AG10803 (cell line): ENCODE measurements at regions not wholly inside any gene's neighbourhood (a gene's known extent, or its start where the extent isn't known, plus 50 kb on each side); places are given as distances from the start of the nearest gene placed in this dataset.

ENCODE experiments used
- DNase-seq: peaks from one replicate; pipeline ENCODE4 v3.0.0; 2010; ENCODE audit warnings: low read depth
- H3K4me3 ChIP-seq: 2 replicates; pipeline ENCODE4 v1.5.1; 2011; ENCODE audit warnings: mild to moderate bottlenecking, low read length, control low read depth
- CTCF ChIP-seq: conservative IDR thresholded peaks from 2 replicates; pipeline ENCODE4 v1.5.1; 2011; ENCODE audit warnings: mild to moderate bottlenecking, low read length, control low read depth, inconsistent platforms

DNA sequence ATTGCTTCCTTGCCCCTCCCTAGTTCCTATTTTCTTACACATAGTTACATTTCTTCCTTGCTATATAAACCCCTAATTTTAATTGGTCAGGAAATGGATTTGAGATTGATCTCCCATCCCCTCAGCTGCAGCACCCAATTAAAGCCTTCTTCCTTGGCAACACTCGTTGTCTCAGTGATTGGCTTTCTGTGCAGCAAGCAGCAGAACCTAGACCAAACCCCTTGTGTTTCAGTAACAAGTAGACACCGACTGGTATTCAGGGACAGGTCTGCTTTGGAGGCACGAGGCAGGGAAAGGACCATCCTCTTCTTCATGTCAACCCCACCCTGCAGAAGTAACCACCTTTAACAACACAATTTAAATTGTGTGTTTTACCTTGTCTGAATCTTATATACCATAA lies 152.6 kb downstream of the RPAP3 start:
- no peak overlapping the region for H3K4me3 ChIP-seq
- no peak for TF ChIP-seq CTCF
- DNase-seq = no peak

GRCh38 chr12:47551426-47551851 lies 154.4 kb downstream of the RPAP3 start:
- no peak for TF ChIP-seq CTCF
- peak; percentile 73 for DNase-seq
- no peak overlapping the region for H3K4me3 ChIP-seq

GRCh38 chr12:47549258-47549657 lies 156.6 kb downstream of the RPAP3 start:
- TF ChIP-seq CTCF = no peak
- no peak for DNase-seq
- H3K4me3 ChIP-seq = no peak overlapping the region

DNA sequence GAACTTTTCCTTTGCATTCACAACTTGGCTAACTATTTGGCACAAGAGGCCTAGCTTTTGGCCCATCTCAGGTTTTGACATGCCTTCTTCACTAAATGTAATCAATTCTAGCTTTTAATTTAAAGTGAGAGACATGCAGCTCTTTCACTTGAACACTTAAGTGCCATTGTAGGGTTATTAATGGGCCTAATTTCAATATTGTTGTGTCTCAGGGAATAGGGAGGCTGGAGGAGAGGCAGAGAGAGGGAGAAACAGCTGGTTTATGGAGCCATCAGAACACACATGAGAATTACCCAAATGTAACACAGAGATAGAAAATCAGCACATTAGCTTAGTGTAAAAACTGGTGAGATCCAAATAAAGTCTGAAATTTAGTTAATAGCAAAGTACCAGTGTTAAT lies 157.4 kb downstream of the RPAP3 start:
- TF ChIP-seq CTCF = no peak
- no peak overlapping the region for H3K4me3 ChIP-seq
- no peak for DNase-seq

- no peak overlapping the region for H3K4me3 ChIP-seq
- peak; percentile 64 for TF ChIP-seq CTCF
- peak; percentile 51 for DNase-seq
Observed at GRCh38 chr12:47547077-47547476, 158.8 kb downstream of the RPAP3 start.

GRCh38 chr12:47545938-47546609 lies 159.8 kb downstream of the RPAP3 start:
- H3K4me3 ChIP-seq = no peak overlapping the region
- DNase-seq = peak; percentile 28
- TF ChIP-seq CTCF = no peak

DNA sequence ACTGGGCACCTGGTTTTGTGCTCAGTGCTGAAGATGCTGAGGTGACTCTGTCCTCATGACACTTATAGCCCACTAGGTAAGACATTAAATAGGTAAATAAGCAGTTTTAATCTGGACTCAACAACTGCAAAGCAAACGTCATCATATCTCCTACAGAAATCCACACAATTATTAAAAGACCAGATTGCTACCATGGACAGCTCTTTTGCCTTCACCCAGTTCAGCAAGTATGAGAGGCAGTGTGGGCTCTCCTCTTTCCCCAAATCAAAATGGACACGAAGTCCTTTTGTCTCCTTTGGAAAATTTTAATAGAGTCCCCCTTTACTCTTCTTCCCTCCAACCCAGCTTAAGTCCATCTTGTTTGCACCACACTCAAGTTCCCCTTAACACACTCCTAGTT lies 171.1 kb downstream of the RPAP3 start:
- TF ChIP-seq CTCF = no peak
- DNase-seq = peak; percentile 17
- no peak overlapping the region for H3K4me3 ChIP-seq
